ENCODE measurements at regions not wholly inside any gene's neighbourhood (a gene's known extent, or its start where the extent isn't known, plus 50 kb on each side); places are given as distances from the start of the nearest gene placed in this dataset.

DNA sequence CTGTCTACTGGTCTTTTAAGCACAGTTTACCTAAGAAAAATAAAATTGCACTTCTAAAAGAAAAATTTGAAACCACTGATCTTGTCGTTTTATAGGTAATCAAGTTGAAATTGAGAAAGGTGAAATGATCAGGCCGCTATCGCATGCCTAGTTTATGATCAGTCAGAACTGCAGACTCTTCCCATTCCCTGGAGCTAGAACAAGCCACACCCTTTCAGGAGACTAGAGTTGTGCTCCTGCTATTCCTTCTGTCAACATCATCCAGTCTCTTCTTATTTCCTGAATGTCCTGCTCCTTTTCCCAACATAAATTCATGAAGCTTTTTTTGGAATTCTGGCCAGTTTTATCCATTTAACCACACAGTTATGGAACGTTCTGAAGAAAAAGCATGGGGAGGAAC is 135.1 kb downstream of the SLC7A11 start:
- Mint-ChIP-seq H3K4me3 (ENCODE audit: unreplicated experiment) (no peak overlapping the region), H3K4me1 (ENCODE audit: unreplicated experiment) (peaks cover 8% of the 10 kb centered on the region), H3K36me3 (ENCODE audit: unreplicated experiment) (no peaks in the 10 kb centered on the region), H3K27me3 (ENCODE audit: unreplicated experiment) (no peaks in the 10 kb centered on the region), H3K9me3 (ENCODE audit: unreplicated experiment) (peaks cover 8% of the 10 kb centered on the region), H3K27ac (ENCODE audit: unreplicated experiment) (no peak overlapping the region)
- DNase-seq (ENCODE audit: extremely low spot score, unreplicated experiment) = no peak
- TF ChIP-seq, protein P1, sequence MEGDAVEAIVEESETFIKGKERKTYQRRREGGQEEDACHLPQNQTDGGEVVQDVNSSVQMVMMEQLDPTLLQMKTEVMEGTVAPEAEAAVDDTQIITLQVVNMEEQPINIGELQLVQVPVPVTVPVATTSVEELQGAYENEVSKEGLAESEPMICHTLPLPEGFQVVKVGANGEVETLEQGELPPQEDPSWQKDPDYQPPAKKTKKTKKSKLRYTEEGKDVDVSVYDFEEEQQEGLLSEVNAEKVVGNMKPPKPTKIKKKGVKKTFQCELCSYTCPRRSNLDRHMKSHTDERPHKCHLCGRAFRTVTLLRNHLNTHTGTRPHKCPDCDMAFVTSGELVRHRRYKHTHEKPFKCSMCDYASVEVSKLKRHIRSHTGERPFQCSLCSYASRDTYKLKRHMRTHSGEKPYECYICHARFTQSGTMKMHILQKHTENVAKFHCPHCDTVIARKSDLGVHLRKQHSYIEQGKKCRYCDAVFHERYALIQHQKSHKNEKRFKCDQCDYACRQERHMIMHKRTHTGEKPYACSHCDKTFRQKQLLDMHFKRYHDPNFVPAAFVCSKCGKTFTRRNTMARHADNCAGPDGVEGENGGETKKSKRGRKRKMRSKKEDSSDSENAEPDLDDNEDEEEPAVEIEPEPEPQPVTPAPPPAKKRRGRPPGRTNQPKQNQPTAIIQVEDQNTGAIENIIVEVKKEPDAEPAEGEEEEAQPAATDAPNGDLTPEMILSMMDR (IDR thresholded peaks at IDR 0.05) = no peak

DNA sequence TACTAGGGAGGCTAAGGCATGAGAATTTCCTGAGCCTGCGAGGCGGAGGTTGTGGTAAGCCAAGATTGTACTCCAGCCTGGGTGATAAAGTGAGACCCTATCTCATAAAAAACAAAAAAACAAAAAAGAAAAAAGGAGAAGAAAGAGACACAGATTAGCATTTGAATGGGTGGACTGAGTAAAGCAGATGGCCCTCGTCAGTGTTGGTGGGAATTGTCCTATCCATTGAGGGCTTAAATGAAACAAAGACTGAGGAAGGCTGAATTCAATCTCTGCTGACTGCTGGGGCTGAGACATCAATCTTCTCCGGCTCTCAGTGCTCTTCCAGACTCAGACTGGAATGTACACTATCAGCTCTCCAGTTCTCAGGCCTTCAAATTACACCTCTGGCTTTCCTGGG is 136.8 kb downstream of the SLC7A11 start:
- TF ChIP-seq, protein P1 (IDR thresholded peaks at IDR 0.05) = no peak
- Mint-ChIP-seq H3K9me3 (ENCODE audit: unreplicated experiment) (peaks cover 8% of the 10 kb centered on the region), H3K4me3 (ENCODE audit: unreplicated experiment) (no peak overlapping the region), H3K27ac (ENCODE audit: unreplicated experiment) (no peak overlapping the region), H3K36me3 (ENCODE audit: unreplicated experiment) (no peaks in the 10 kb centered on the region), H3K4me1 (ENCODE audit: unreplicated experiment) (peaks cover 11% of the 10 kb centered on the region), H3K27me3 (ENCODE audit: unreplicated experiment) (no peaks in the 10 kb centered on the region)
- no peak for DNase-seq (ENCODE audit: extremely low spot score, unreplicated experiment)

DNA sequence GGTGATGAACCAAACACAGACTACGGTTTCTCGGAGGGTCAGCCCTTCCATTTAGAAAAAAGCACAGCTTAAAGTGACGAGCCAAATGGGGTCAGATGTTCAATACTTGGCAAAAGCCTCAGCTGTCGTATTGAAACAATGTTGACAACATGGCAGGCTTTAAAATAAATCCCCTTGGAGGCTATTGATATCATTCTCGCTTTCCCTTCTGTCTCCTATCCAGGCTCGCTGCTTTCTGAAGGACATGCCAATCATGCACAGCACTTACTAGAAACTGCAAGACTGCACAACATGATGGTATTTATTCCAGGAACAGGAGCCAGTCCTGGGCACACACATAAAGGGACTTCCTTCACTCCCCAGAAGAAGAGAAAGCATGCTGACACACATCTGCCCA is 137.9 kb downstream of the SLC7A11 start:
- Mint-ChIP-seq H3K4me3 (ENCODE audit: unreplicated experiment) (no peak overlapping the region), H3K27ac (ENCODE audit: unreplicated experiment) (no peak overlapping the region), H3K36me3 (ENCODE audit: unreplicated experiment) (no peaks in the 10 kb centered on the region), H3K4me1 (ENCODE audit: unreplicated experiment) (peaks cover 15% of the 10 kb centered on the region), H3K9me3 (ENCODE audit: unreplicated experiment) (peaks cover 8% of the 10 kb centered on the region), H3K27me3 (ENCODE audit: unreplicated experiment) (no peaks in the 10 kb centered on the region)
- DNase-seq (ENCODE audit: extremely low spot score, unreplicated experiment) = no peak
- TF ChIP-seq, protein P1 (IDR thresholded peaks at IDR 0.05) = no peak

DNA sequence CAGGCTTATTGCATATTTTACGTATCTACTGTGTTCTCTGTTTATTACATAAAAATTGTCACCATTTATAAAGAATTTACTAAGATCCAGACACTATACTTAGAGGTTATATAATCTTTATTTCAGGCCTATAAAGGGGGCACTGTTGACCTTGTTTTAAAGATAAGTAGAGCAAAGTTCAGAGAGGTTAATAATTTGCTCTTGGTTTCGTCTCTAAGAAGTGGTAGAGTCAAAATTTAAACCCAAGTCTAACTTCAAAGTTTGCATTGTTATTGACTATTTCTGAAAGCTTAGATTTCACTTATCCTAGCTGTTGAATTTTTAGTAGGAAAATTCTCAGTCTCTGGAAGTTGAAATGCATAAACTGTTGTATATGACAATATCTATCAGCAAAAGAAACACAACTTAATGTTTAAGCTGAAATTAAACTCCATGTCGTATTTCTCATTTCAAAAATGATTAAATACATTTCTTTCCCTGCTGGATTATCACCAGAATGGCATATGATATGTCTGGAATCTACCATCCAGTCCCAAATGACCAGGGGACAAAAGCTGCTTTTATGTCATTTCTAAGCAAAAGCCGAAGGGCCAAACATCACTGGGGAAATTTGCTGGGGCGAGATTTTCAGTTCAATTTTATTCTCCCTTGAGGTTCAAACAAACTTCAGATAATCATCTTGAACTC is 138.4 kb downstream of the SLC7A11 start:
- peaks cover 4% of the 10 kb centered on the region for H3K9me3 Mint-ChIP-seq (ENCODE audit: unreplicated experiment)
- peaks cover 19% of the 10 kb centered on the region for H3K4me1 Mint-ChIP-seq (ENCODE audit: unreplicated experiment)
- H3K27ac Mint-ChIP-seq (ENCODE audit: unreplicated experiment) = no peak overlapping the region
- H3K4me3 Mint-ChIP-seq (ENCODE audit: unreplicated experiment) = no peak overlapping the region
- TF ChIP-seq, protein P1 (IDR thresholded peaks at IDR 0.05) = no peak
- DNase-seq (ENCODE audit: extremely low spot score, unreplicated experiment) = no peak
- H3K27me3 Mint-ChIP-seq (ENCODE audit: unreplicated experiment) = no peaks in the 10 kb centered on the region
- no peaks in the 10 kb centered on the region for H3K36me3 Mint-ChIP-seq (ENCODE audit: unreplicated experiment)

DNA sequence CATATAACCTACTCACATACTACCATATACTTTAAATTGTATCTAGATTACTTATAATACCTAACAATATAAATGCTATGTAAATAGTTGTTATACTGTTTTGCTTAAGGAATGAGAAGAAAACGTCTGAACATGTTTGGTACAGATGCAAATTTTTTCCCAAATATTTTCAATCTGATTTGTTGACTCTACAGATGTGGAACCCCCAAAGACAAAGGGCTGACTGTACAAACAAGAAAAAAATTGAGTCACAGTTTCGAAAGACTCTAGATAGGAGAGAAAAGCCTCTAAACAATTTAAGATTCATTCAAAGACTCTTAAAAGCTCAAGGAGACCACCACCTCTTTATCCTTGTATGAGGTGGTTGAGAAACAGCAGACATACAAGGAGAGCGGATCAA is 142.8 kb downstream of the SLC7A11 start:
- H3K4me3 Mint-ChIP-seq (ENCODE audit: unreplicated experiment) = no peak overlapping the region
- TF ChIP-seq, protein P1 (IDR thresholded peaks at IDR 0.05) = no peak
- no peak overlapping the region for H3K27ac Mint-ChIP-seq (ENCODE audit: unreplicated experiment)
- DNase-seq (ENCODE audit: extremely low spot score, unreplicated experiment) = no peak
- H3K9me3 Mint-ChIP-seq (ENCODE audit: unreplicated experiment) = no peaks in the 10 kb centered on the region
- peaks cover 15% of the 10 kb centered on the region for H3K4me1 Mint-ChIP-seq (ENCODE audit: unreplicated experiment)
- H3K36me3 Mint-ChIP-seq (ENCODE audit: unreplicated experiment) = no peaks in the 10 kb centered on the region
- H3K27me3 Mint-ChIP-seq (ENCODE audit: unreplicated experiment) = no peaks in the 10 kb centered on the region
